ENCODE measurements at regions not wholly inside any gene's neighbourhood (a gene's known extent, or its start where the extent isn't known, plus 50 kb on each side); places are given as distances from the start of the nearest gene placed in this dataset.

DNA sequence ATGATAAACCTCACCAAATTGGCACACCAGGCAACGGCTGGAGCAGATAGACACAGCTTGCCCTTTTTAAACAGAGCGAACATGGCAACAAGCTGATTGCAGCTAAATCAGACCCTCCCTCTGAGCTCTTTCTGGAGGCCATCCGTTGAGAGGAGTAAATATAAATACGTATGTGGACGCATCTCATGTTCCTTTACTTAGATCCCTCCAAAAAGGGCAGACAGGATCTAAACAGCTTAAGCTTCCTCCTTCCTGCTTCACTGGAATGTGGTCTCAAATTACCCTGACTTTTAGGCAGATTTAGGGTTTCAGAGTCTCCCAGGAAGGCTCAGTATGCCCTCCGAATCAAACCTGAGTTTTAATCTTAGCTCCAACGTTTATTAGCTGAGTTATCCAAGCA lies 204.7 kb upstream of the GOT2 start:
- no peak for TF ChIP-seq EZH2phosphoT487 (conservative IDR thresholded peaks at IDR 0.05; ENCODE audit: low read length)
- TF ChIP-seq, protein P1, sequence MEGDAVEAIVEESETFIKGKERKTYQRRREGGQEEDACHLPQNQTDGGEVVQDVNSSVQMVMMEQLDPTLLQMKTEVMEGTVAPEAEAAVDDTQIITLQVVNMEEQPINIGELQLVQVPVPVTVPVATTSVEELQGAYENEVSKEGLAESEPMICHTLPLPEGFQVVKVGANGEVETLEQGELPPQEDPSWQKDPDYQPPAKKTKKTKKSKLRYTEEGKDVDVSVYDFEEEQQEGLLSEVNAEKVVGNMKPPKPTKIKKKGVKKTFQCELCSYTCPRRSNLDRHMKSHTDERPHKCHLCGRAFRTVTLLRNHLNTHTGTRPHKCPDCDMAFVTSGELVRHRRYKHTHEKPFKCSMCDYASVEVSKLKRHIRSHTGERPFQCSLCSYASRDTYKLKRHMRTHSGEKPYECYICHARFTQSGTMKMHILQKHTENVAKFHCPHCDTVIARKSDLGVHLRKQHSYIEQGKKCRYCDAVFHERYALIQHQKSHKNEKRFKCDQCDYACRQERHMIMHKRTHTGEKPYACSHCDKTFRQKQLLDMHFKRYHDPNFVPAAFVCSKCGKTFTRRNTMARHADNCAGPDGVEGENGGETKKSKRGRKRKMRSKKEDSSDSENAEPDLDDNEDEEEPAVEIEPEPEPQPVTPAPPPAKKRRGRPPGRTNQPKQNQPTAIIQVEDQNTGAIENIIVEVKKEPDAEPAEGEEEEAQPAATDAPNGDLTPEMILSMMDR (IDR thresholded peaks at IDR 0.05; ENCODE audit: insufficient read depth, low read length, poor library complexity, severe bottlenecking), result no peak

Measured in SU-DHL-6 (cell line).